ENCODE measurements at regions not wholly inside any gene's neighbourhood (a gene's known extent, or its start where the extent isn't known, plus 50 kb on each side); places are given as distances from the start of the nearest gene placed in this dataset.

GRCh38 chr10:84951616-84952015, 623.2 kb downstream of the CCSER2 start (continued):
- TF ChIP-seq ZNF318 (IDR thresholded peaks at IDR 0.05; ENCODE audit: borderline replicate concordance in 1 of 2, low read depth in 1 of 2), result no peak
- TF ChIP-seq CREB3 (tag; conservative IDR thresholded peaks at IDR 0.05; ENCODE audit: low read depth), result no peak
- no peak for TF ChIP-seq PHF20 (IDR thresholded peaks at IDR 0.05; ENCODE audit: partially characterized antibody)
- no peak for TF ChIP-seq ZNF445 (CRISPR knock-in tag; IDR thresholded peaks at IDR 0.05; ENCODE audit: low read depth)
- TF ChIP-seq HOXB6 (CRISPR knock-in tag; IDR thresholded peaks at IDR 0.05; ENCODE audit: borderline replicate concordance), result no peak
- TF ChIP-seq ZNF395 (CRISPR knock-in tag; IDR thresholded peaks at IDR 0.05), result no peak
- no peak for TF ChIP-seq ZBTB33 (CRISPR knock-in tag; IDR thresholded peaks at IDR 0.05)
- TF ChIP-seq YBX1 (IDR thresholded peaks at IDR 0.05), result no peak

Measured in K562 (cell line).